GM12878 (cell line): ENCODE measurements at regions not wholly inside any gene's neighbourhood (a gene's known extent, or its start where the extent isn't known, plus 50 kb on each side); places are given as distances from the start of the nearest gene placed in this dataset.

Experiments used
- ATAC-seq: fragments of 200-7000 bp; cut with Tn5 transposase; 3 replicates; pipeline ENCODE4 v1.9.1; 2020; ENCODE audit warnings: mild to moderate bottlenecking, moderate library complexity
- BruUV-seq: library from RNA; stranded (reverse); fragments of 400-500 nt; replicated peaks from 2 replicates; lab custom pipeline; 2021; lab: Mats Ljungman, UMichigan
- CTCF ChIA-PET: fragments of 300-600 bp; sonication (Branson Sonifier 250); formaldehyde crosslinking; extraction: SDS; loops from one replicate; lab custom pipeline; 2021; ENCODE audit warnings: inconsistent platforms; lab: Yijun Ruan, JAX
- POLR2A ChIA-PET: fragments of 350-600 bp; formaldehyde crosslinking; extraction: SDS; loops from one replicate; lab custom pipeline; 2021; ENCODE audit warnings: inconsistent platforms; lab: Charles Lee
- RAD21 ChIA-PET: fragments of 300-600 bp; sonication (Branson Sonifier 250); formaldehyde crosslinking; loops from one replicate; lab custom pipeline; 2023; ENCODE audit warnings: antibody characterized with exemption; ENCODE audit not compliant: unreplicated experiment; lab: Charles Lee
- SMC1A ChIA-PET: fragments of 300-600 bp; sonication (Branson Sonifier 250); formaldehyde crosslinking; loops from one replicate; lab custom pipeline; 2023; ENCODE audit not compliant: unreplicated experiment, uncharacterized antibody; lab: Charles Lee
- DNase-seq: peaks from one replicate; pipeline ENCODE4 v3.0.0-alpha.2; 2011; ENCODE audit warnings: low read depth, low spot score
- FAIRE-seq: peaks from 3 replicates; lab custom pipeline; 2011; peaks lifted over from hg19 to GRCh38; lab: Jason Lieb, UNC
- H2AFZ ChIP-seq: 2 replicates; pipeline ENCODE4 v1.6.0; 2011; ENCODE audit warnings: low read depth, low read length, control low read depth; ENCODE audit not compliant: control insufficient read depth
- H3K27ac ChIP-seq: 2 replicates; pipeline ENCODE4 v1.5.1; 2011; ENCODE audit warnings: control low read depth; ENCODE audit not compliant: control insufficient read depth, insufficient read depth
- H3K27me3 ChIP-seq, 2 experiments: replicated peaks in 1 of 2; 2 replicates each; pipeline versions ENCODE4 v1.6.0 to v1.6.1; 2011; ENCODE audit warnings: low read length in 1 of 2; ENCODE audit not compliant: control insufficient read depth in 2 of 2, insufficient read depth in 2 of 2
- H3K36me3 ChIP-seq, 2 experiments: 2 replicates each; pipeline ENCODE4 v1.5.1; 2011; ENCODE audit warnings: low read length in 1 of 2; ENCODE audit not compliant: control insufficient read depth in 2 of 2, insufficient read depth in 2 of 2
- H3K4me1 ChIP-seq: 2 replicates; pipeline ENCODE4 v1.6.1; 2011; ENCODE audit warnings: mild to moderate bottlenecking, low read length, moderate library complexity, mixed read lengths; ENCODE audit not compliant: control insufficient read depth, insufficient read depth
- H3K4me2 ChIP-seq: 2 replicates; pipeline ENCODE4 v1.6.0; 2011; ENCODE audit warnings: control low read depth; ENCODE audit not compliant: control insufficient read depth, insufficient read depth
- H3K4me3 ChIP-seq: fragments of 200-600 bp; sonication (generic); 2 replicates; pipeline ENCODE4 v1.5.1; 2016
- H3K79me2 ChIP-seq: 2 replicates; pipeline ENCODE4 v1.6.0; 2011; ENCODE audit warnings: low read length; ENCODE audit not compliant: control insufficient read depth, insufficient read depth
- H3K9ac ChIP-seq: 2 replicates; pipeline ENCODE4 v1.8.0; 2011; ENCODE audit warnings: low read length, control low read depth, mixed read lengths; ENCODE audit not compliant: control insufficient read depth, insufficient read depth
- H3K9me3 ChIP-seq: replicated peaks from 3 replicates; pipeline ENCODE4 v1.5.1; 2011; ENCODE audit warnings: mild to moderate bottlenecking, low read length; ENCODE audit not compliant: control insufficient read depth, insufficient read depth
- H4K20me1 ChIP-seq: 2 replicates; pipeline ENCODE4 v1.6.0; 2011; ENCODE audit not compliant: control insufficient read depth, insufficient read depth
- ATF7 ChIP-seq: fragments of 450-650 bp; IDR thresholded peaks from 2 replicates; pipeline ENCODE4 v1.6.1; 2016; ENCODE audit warnings: low read depth, mild to moderate bottlenecking
- KDM1A ChIP-seq: fragments of 200-600 bp; sonication (generic); IDR thresholded peaks from 2 replicates; pipeline ENCODE4 v1.6.1; 2016; ENCODE audit warnings: borderline replicate concordance
- SMC3 ChIP-seq: IDR thresholded peaks from 2 replicates; pipeline ENCODE4 v1.6.1; 2011; ENCODE audit warnings: low read length, improper control_type of control experiment, borderline replicate concordance
- SPI1 ChIP-seq: IDR thresholded peaks from 2 replicates; pipeline ENCODE4 v1.6.1; 2011; ENCODE audit warnings: low read depth, mild to moderate bottlenecking, low read length, moderate library complexity, borderline replicate concordance; ENCODE audit not compliant: insufficient read depth
- ZBTB11 ChIP-seq: fragments of 450-650 bp; formaldehyde crosslinking; IDR thresholded peaks from 2 replicates; pipeline ENCODE4 v1.5.0; 2022; ENCODE audit warnings: mild to moderate bottlenecking, missing genetic modification characterization
- in situ Hi-C: fragments of 300-500 bp; cut with MboI; formaldehyde crosslinking; loops from 9 replicates; pipeline ENCODE4 v1.14.3; 2018; ENCODE audit warnings: mixed read lengths
- intact Hi-C: fragments of 100-400 bp; cut with micrococcal nuclease; formaldehyde crosslinking; loops from one replicate; pipeline ENCODE4 v1.14.2; 2022; ENCODE audit not compliant: unreplicated experiment

DNA sequence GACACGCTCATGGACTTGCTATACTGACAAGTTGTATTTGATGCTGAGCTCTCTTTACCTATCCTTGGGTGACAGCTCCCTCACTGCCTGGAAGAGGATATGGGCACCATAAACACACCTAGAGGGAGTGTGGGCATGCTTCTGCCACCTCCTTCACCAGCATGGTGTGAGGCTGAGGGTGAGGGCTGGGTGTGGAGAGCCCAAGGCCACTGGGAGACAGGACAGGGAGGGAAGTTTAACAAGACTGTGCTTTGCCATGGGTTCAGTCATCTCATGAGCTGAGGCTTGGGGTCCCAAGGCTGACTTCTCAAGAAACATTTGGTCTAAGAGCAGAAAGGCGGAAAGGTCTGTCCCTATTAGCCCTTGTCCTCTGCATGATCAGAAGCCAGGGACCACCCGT is 93.6 kb upstream of the ANKRD55 start (continued):
- TF ChIP-seq ZBTB11 (CRISPR knock-in tag) (no peak), SMC3 (no peak), ATF7 (no peak)

- TF ChIP-seq SPI1 (peak; percentile 43; the same call in 1 of the 2 replicates), KDM1A (no peak)
- Histone ChIP-seq H3K4me2 (no peak overlapping the region), H3K79me2 (no peaks in the 10 kb centered on the region), H3K9ac (no peak overlapping the region), H3K4me1 (peaks cover 21% of the 10 kb centered on the region), H3K9me3 (no peaks in the 10 kb centered on the region), H3K4me3 (no peak overlapping the region), H4K20me1 (no peaks in the 10 kb centered on the region), H3K27me3 (no peaks in the 10 kb centered on the region), H2AFZ (no peak overlapping the region), H3K36me3 (no peaks in the 10 kb centered on the region), H3K27ac (no peak overlapping the region)
- ChIA-PET CTCF (interaction anchor here (1.1 to 5.6 kb wide), 4 partner anchors 9 to 512 kb away, joined by 3 to 45 read pairs (median 4); no protein-coding TSS in a partner anchor), POLR2A (interaction anchor here (0.7 kb wide), 1 partner anchor 186 kb away, joined by 3 read pairs; no protein-coding TSS in a partner anchor), SMC1A (interaction anchor here (0.6 to 4.9 kb wide), 2 partner anchors 9 to 855 kb away, joined by 3 to 59 read pairs; no protein-coding TSS in a partner anchor), RAD21 (interaction anchor here (7.2 kb wide), 1 partner anchor 88 kb away, joined by 111 read pairs; no protein-coding TSS in a partner anchor)
- intact Hi-C loops (loop anchor here (5.0 kb wide), 1 partner anchor 356 kb away; no protein-coding TSS in a partner anchor), in situ Hi-C loops (no loop called here)
- no peak for DNase-seq
- BruUV-seq: no TSS peak
- ATAC-seq: no peak
- FAIRE-seq: no peak
Observed at GRCh38 chr5:56326116-56326515, 93.0 kb upstream of the ANKRD55 start.
